OCI-LY7 (cell line): ENCODE measurements at regions not wholly inside any gene's neighbourhood (a gene's known extent, or its start where the extent isn't known, plus 50 kb on each side); places are given as distances from the start of the nearest gene placed in this dataset.

Source experiments
- BruUV-seq: library from RNA; stranded (reverse); fragments of 400-500 nt; replicated peaks from 2 replicates; lab custom pipeline; 2021; lab: Mats Ljungman, UMichigan
- CTCF ChIA-PET: fragments of 300-600 bp; sonication (Branson Sonifier 250); formaldehyde crosslinking; loops from one replicate; lab custom pipeline; 2022; ENCODE audit warnings: antibody characterized with exemption; ENCODE audit not compliant: unreplicated experiment; lab: Charles Lee
- POLR2A ChIA-PET: fragments of 300-600 bp; sonication (Branson Sonifier 250); formaldehyde crosslinking; loops from one replicate; lab custom pipeline; 2022; ENCODE audit warnings: antibody characterized with exemption; lab: Charles Lee
- DNase-seq: peaks from one replicate; pipeline ENCODE4 v3.0.0-alpha.2; 2015; ENCODE audit warnings: low spot score
- H2AFZ ChIP-seq: fragments of 200-600 bp; sonication (generic), shearing (Covaris generic); 2 replicates; pipeline ENCODE4 v1.6.1; 2014; ENCODE audit warnings: mild to moderate bottlenecking, antibody characterized with exemption, low read length, moderate library complexity
- H3K27ac ChIP-seq: fragments of 200-600 bp; sonication (generic); 2 replicates; pipeline ENCODE4 v1.5.1; 2014; ENCODE audit warnings: mixed run types, low read depth, mild to moderate bottlenecking, moderate library complexity, low read length, inconsistent platforms; ENCODE audit not compliant: poor library complexity, severe bottlenecking
- H3K36me3 ChIP-seq: fragments of 200-600 bp; sonication (generic); 2 replicates; pipeline ENCODE4 v1.6.1; 2014; ENCODE audit warnings: mild to moderate bottlenecking, antibody characterized with exemption, low read length, moderate library complexity, mixed read lengths; ENCODE audit not compliant: insufficient read depth
- H3K4me1 ChIP-seq: fragments of 200-600 bp; sonication (generic); 2 replicates; pipeline ENCODE4 v1.5.1; 2014; ENCODE audit warnings: mild to moderate bottlenecking, low read length; ENCODE audit not compliant: insufficient read depth, poor library complexity, severe bottlenecking
- H3K4me2 ChIP-seq: fragments of 200-600 bp; sonication (generic); 2 replicates; pipeline ENCODE4 v1.6.1; 2014; ENCODE audit warnings: mild to moderate bottlenecking, low read length
- H3K4me3 ChIP-seq: fragments of 200-600 bp; sonication (generic); 2 replicates; pipeline ENCODE4 v1.5.1; 2014; ENCODE audit warnings: mild to moderate bottlenecking, low read depth, low read length; ENCODE audit not compliant: poor library complexity, severe bottlenecking
- H3K79me2 ChIP-seq: fragments of 200-600 bp; sonication (generic); 2 replicates; pipeline ENCODE4 v1.6.1; 2016; ENCODE audit warnings: low read depth, mild to moderate bottlenecking, low read length, moderate library complexity, mixed read lengths; ENCODE audit not compliant: insufficient read depth
- H3K9me2 ChIP-seq: fragments of 200-600 bp; sonication (generic); 2 replicates; pipeline ENCODE4 v1.6.1; 2016; ENCODE audit warnings: mild to moderate bottlenecking, low read length, mixed read lengths; ENCODE audit not compliant: insufficient read depth
- H3K9me3 ChIP-seq: fragments of 200-600 bp; sonication (generic); 2 replicates; pipeline ENCODE4 v1.6.1; 2014; ENCODE audit warnings: mild to moderate bottlenecking, mixed run types, low read length, mixed read lengths
- H4K20me1 ChIP-seq: fragments of 200-600 bp; sonication (generic); 2 replicates; pipeline ENCODE4 v1.6.1; 2014; ENCODE audit warnings: mild to moderate bottlenecking, antibody characterized with exemption, low read length, moderate library complexity, mixed read lengths; ENCODE audit not compliant: insufficient read depth
- CTCF ChIP-seq: fragments of 200-600 bp; sonication (generic); conservative IDR thresholded peaks from 2 replicates; pipeline ENCODE4 v1.5.1; 2014; ENCODE audit warnings: mild to moderate bottlenecking, antibody characterized with exemption, low read length, moderate library complexity, mixed read lengths
- EZH2phosphoT487 ChIP-seq: fragments of 200-600 bp; sonication (generic); IDR thresholded peaks from 2 replicates; pipeline ENCODE4 v1.6.1; 2018; ENCODE audit warnings: low read depth, borderline replicate concordance, mild to moderate bottlenecking, mixed run types, antibody characterized with exemption, low read length, moderate library complexity, mixed read lengths
- intact Hi-C: fragments of 100-400 bp; cut with micrococcal nuclease; formaldehyde crosslinking; loops from one replicate; pipeline ENCODE4 v1.10.0; 2022; ENCODE audit not compliant: unreplicated experiment

GRCh38 chr9:80208696-80209095 is 636.9 kb downstream of the TLE4 start:
- Histone ChIP-seq H3K79me2 (no peaks in the 10 kb centered on the region), H3K4me1 (no peaks in the 10 kb centered on the region), H3K4me2 (no peak overlapping the region), H3K9me2 (no peaks in the 10 kb centered on the region), H2AFZ (no peak overlapping the region), H3K36me3 (no peaks in the 10 kb centered on the region), H4K20me1 (no peaks in the 10 kb centered on the region), H3K4me3 (no peak overlapping the region), H3K27ac (no peak overlapping the region), H3K9me3 (no peaks in the 10 kb centered on the region)
- no peak for DNase-seq
- intact Hi-C loops = no loop called here
- TF ChIP-seq EZH2phosphoT487 = no peak
- TF ChIP-seq CTCF = no peak
- BruUV-seq = no TSS peak
- ChIA-PET CTCF (no interaction called here), POLR2A (interaction anchor here (0.6 to 1.8 kb wide), 2 partner anchors 10 to 1724 kb away, joined by 3 to 5 read pairs; no protein-coding TSS in a partner anchor)

GRCh38 chr9:80204054-80204453 is 632.3 kb downstream of the TLE4 start:
- ChIA-PET POLR2A (no interaction called here), CTCF (no interaction called here)
- Histone ChIP-seq H3K4me3 (no peak overlapping the region), H4K20me1 (no peaks in the 10 kb centered on the region), H3K9me3 (no peaks in the 10 kb centered on the region), H3K9me2 (no peaks in the 10 kb centered on the region), H3K4me1 (no peaks in the 10 kb centered on the region), H3K27ac (no peak overlapping the region), H3K79me2 (no peaks in the 10 kb centered on the region), H3K4me2 (no peak overlapping the region), H2AFZ (no peak overlapping the region), H3K36me3 (no peaks in the 10 kb centered on the region)
- intact Hi-C loops = no loop called here
- BruUV-seq = no TSS peak
- TF ChIP-seq CTCF = no peak
- TF ChIP-seq EZH2phosphoT487 = no peak
- no peak for DNase-seq

GRCh38 chr9:80197661-80198060 is 625.9 kb downstream of the TLE4 start:
- H3K9me2 ChIP-seq = no peaks in the 10 kb centered on the region
- BruUV-seq = no TSS peak
- H4K20me1 ChIP-seq = no peaks in the 10 kb centered on the region
- H3K4me2 ChIP-seq = no peak overlapping the region
- H3K4me1 ChIP-seq = no peaks in the 10 kb centered on the region
- no peak overlapping the region for H3K4me3 ChIP-seq
- no peak for DNase-seq
- intact Hi-C loops = no loop called here
- H3K36me3 ChIP-seq = no peaks in the 10 kb centered on the region
- no peaks in the 10 kb centered on the region for H3K79me2 ChIP-seq
- no peak overlapping the region for H2AFZ ChIP-seq
- H3K27ac ChIP-seq = no peak overlapping the region
- ChIA-PET POLR2A (interaction anchor here (0.6 kb wide), 1 partner anchor 107 kb away, joined by 6 read pairs; no protein-coding TSS in a partner anchor), CTCF (no interaction called here)
- no peaks in the 10 kb centered on the region for H3K9me3 ChIP-seq
- TF ChIP-seq EZH2phosphoT487 = no peak
- TF ChIP-seq CTCF = no peak
